ENCODE measurements at regions not wholly inside any gene's neighbourhood (a gene's known extent, or its start where the extent isn't known, plus 50 kb on each side); places are given as distances from the start of the nearest gene placed in this dataset.

GRCh38 chr3:152190636-152191183 is 78.0 kb upstream of the MBNL1 start:
- no peak overlapping the region for H3K4me3 Mint-ChIP-seq
- no peaks in the 10 kb centered on the region for H3K27me3 Mint-ChIP-seq
- H3K27ac Mint-ChIP-seq: no peak overlapping the region
- H3K36me3 Mint-ChIP-seq (ENCODE audit: low read depth): no peaks in the 10 kb centered on the region
- H3K9me3 Mint-ChIP-seq: no peaks in the 10 kb centered on the region
- H3K4me1 Mint-ChIP-seq (ENCODE audit: low read depth): peaks cover 74% of the 10 kb centered on the region

- Mint-ChIP-seq H3K27ac (peak overlapping the region; percentile 64), H3K4me1 (ENCODE audit: low read depth) (peaks cover 84% of the 10 kb centered on the region), H3K4me3 (peak overlapping the region; percentile 60)
These were observed 76.7 kb upstream of the MBNL1 start for GRCh38 chr3:152192050-152192449.

GRCh38 chr3:152192936-152193672 is 75.6 kb upstream of the MBNL1 start:
- Mint-ChIP-seq H3K4me1 (ENCODE audit: low read depth) (peaks cover 89% of the 10 kb centered on the region), H3K36me3 (ENCODE audit: low read depth) (no peaks in the 10 kb centered on the region), H3K9me3 (no peaks in the 10 kb centered on the region), H3K27ac (peak overlapping the region; percentile 96), H3K27me3 (no peaks in the 10 kb centered on the region), H3K4me3 (peak overlapping the region; percentile 80)

More at GRCh38 chr3:152192050-152192449, 76.7 kb upstream of the MBNL1 start:
- Mint-ChIP-seq H3K27me3 (no peaks in the 10 kb centered on the region), H3K9me3 (no peaks in the 10 kb centered on the region), H3K36me3 (ENCODE audit: low read depth) (no peaks in the 10 kb centered on the region)

- peak overlapping the region; percentile 96 for H3K27ac Mint-ChIP-seq
- H3K4me1 Mint-ChIP-seq (ENCODE audit: low read depth): peaks cover 89% of the 10 kb centered on the region
- H3K36me3 Mint-ChIP-seq (ENCODE audit: low read depth): no peaks in the 10 kb centered on the region
- peak overlapping the region; percentile 80 for H3K4me3 Mint-ChIP-seq
- no peaks in the 10 kb centered on the region for H3K27me3 Mint-ChIP-seq
- no peaks in the 10 kb centered on the region for H3K9me3 Mint-ChIP-seq
These were observed 75.0 kb upstream of the MBNL1 start for GRCh38 chr3:152193673-152194267.

GRCh38 chr3:152195206-152195605 is 73.5 kb upstream of the MBNL1 start:
- Mint-ChIP-seq H3K9me3 (no peaks in the 10 kb centered on the region), H3K27ac (peak overlapping the region; percentile 96), H3K4me3 (peak overlapping the region; percentile 66)

GRCh38 chr3:152196782-152197181 is 71.9 kb upstream of the MBNL1 start:
- Mint-ChIP-seq H3K36me3 (ENCODE audit: low read depth) (no peaks in the 10 kb centered on the region), H3K4me3 (peak overlapping the region; percentile 83), H3K4me1 (ENCODE audit: low read depth) (peaks cover 93% of the 10 kb centered on the region), H3K9me3 (no peaks in the 10 kb centered on the region), H3K27me3 (no peaks in the 10 kb centered on the region), H3K27ac (peak overlapping the region; percentile 96)

More at GRCh38 chr3:152195206-152195605, 73.5 kb upstream of the MBNL1 start:
- Mint-ChIP-seq H3K27me3 (no peaks in the 10 kb centered on the region), H3K4me1 (ENCODE audit: low read depth) (peaks cover 91% of the 10 kb centered on the region), H3K36me3 (ENCODE audit: low read depth) (no peaks in the 10 kb centered on the region)

- no peaks in the 10 kb centered on the region for H3K36me3 Mint-ChIP-seq (ENCODE audit: low read depth)
- peak overlapping the region; percentile 83 for H3K4me3 Mint-ChIP-seq
- peak overlapping the region; percentile 95 for H3K27ac Mint-ChIP-seq
- H3K27me3 Mint-ChIP-seq: no peaks in the 10 kb centered on the region
- H3K4me1 Mint-ChIP-seq (ENCODE audit: low read depth): peaks cover 87% of the 10 kb centered on the region
- no peaks in the 10 kb centered on the region for H3K9me3 Mint-ChIP-seq
These were observed 71.3 kb upstream of the MBNL1 start for GRCh38 chr3:152197451-152197850.

GRCh38 chr3:152197937-152198336 is 70.8 kb upstream of the MBNL1 start:
- Mint-ChIP-seq H3K27me3 (no peaks in the 10 kb centered on the region), H3K4me1 (ENCODE audit: low read depth) (peaks cover 87% of the 10 kb centered on the region), H3K4me3 (peak overlapping the region; percentile 83), H3K9me3 (no peaks in the 10 kb centered on the region), H3K36me3 (ENCODE audit: low read depth) (no peaks in the 10 kb centered on the region), H3K27ac (peak overlapping the region; percentile 95)

GRCh38 chr3:152198665-152199064 is 70.1 kb upstream of the MBNL1 start:
- peak overlapping the region; percentile 95 for H3K27ac Mint-ChIP-seq
- no peaks in the 10 kb centered on the region for H3K9me3 Mint-ChIP-seq
- no peaks in the 10 kb centered on the region for H3K36me3 Mint-ChIP-seq (ENCODE audit: low read depth)
- peaks cover 84% of the 10 kb centered on the region for H3K4me1 Mint-ChIP-seq (ENCODE audit: low read depth)
- peak overlapping the region; percentile 83 for H3K4me3 Mint-ChIP-seq
- H3K27me3 Mint-ChIP-seq: no peaks in the 10 kb centered on the region

GRCh38 chr3:152199102-152199840 is 69.5 kb upstream of the MBNL1 start:
- Mint-ChIP-seq H3K4me3 (peak overlapping the region; percentile 83), H3K4me1 (ENCODE audit: low read depth) (peaks cover 83% of the 10 kb centered on the region), H3K9me3 (no peaks in the 10 kb centered on the region)

GRCh38 chr3:152200476-152201420 is 68.0 kb upstream of the MBNL1 start:
- Mint-ChIP-seq H3K27me3 (no peaks in the 10 kb centered on the region), H3K4me3 (peak overlapping the region; percentile 83), H3K36me3 (ENCODE audit: low read depth) (no peaks in the 10 kb centered on the region), H3K9me3 (no peaks in the 10 kb centered on the region), H3K27ac (peak overlapping the region; percentile 95), H3K4me1 (ENCODE audit: low read depth) (peaks cover 82% of the 10 kb centered on the region)

More at GRCh38 chr3:152199102-152199840, 69.5 kb upstream of the MBNL1 start:
- Mint-ChIP-seq H3K36me3 (ENCODE audit: low read depth) (no peaks in the 10 kb centered on the region), H3K27me3 (no peaks in the 10 kb centered on the region), H3K27ac (peak overlapping the region; percentile 95)

- Mint-ChIP-seq H3K36me3 (ENCODE audit: low read depth) (no peaks in the 10 kb centered on the region), H3K27me3 (no peaks in the 10 kb centered on the region), H3K9me3 (no peaks in the 10 kb centered on the region), H3K4me3 (peak overlapping the region; percentile 85), H3K4me1 (ENCODE audit: low read depth) (peaks cover 76% of the 10 kb centered on the region), H3K27ac (peak overlapping the region; percentile 90)
These were observed 65.6 kb upstream of the MBNL1 start for GRCh38 chr3:152202976-152203626.

GRCh38 chr3:152203652-152204051 is 65.1 kb upstream of the MBNL1 start:
- Mint-ChIP-seq H3K9me3 (no peaks in the 10 kb centered on the region), H3K4me1 (ENCODE audit: low read depth) (peaks cover 76% of the 10 kb centered on the region), H3K27me3 (no peaks in the 10 kb centered on the region), H3K36me3 (ENCODE audit: low read depth) (peaks cover 4% of the 10 kb centered on the region), H3K4me3 (peak overlapping the region; percentile 85), H3K27ac (peak overlapping the region; percentile 90)

All from stimulated activated naive CD8-positive, alpha-beta T cell treated with anti-CD3 and anti-CD28 coated beads, Interleukin-15, Interleukin-2, amounts not matched to agents 100 ng/mL and 50 ng/mL, for 24 hours (primary cell).